Liver (tissue), 8 donors: ENCODE measurements at regions not wholly inside any gene's neighbourhood (a gene's known extent, or its start where the extent isn't known, plus 50 kb on each side); places are given as distances from the start of the nearest gene placed in this dataset.

Experiments used
- DNase-seq: peaks from one replicate; pipeline ENCODE4 v3.0.0-alpha.2; 2017; ENCODE audit warnings: low spot score
- H3K27ac ChIP-seq, 2 donors: one replicate each; pipeline ENCODE4 v1.7.0; 2013; ENCODE audit warnings: inconsistent platforms in 2 of 2, low read length in 2 of 2, control low read depth in 1 of 2, low read depth in 1 of 2, mild to moderate bottlenecking in 1 of 2
- H3K27me3 ChIP-seq, 4 donors: one replicate each; pipeline versions ENCODE4 v1.6.1 to v1.7.0; 2013; ENCODE audit warnings: low read length in 3 of 4, inconsistent platforms in 1 of 4, mild to moderate bottlenecking in 1 of 4, moderate library complexity in 1 of 4; ENCODE audit not compliant: control insufficient read depth in 4 of 4, insufficient read depth in 4 of 4
- H3K36me3 ChIP-seq, 4 donors: one replicate each; pipeline versions ENCODE4 v1.6.1 to v1.7.0; 2013; ENCODE audit warnings: low read length in 3 of 4, mild to moderate bottlenecking in 3 of 4, low read depth in 1 of 4, moderate library complexity in 1 of 4; ENCODE audit not compliant: control insufficient read depth in 4 of 4, insufficient read depth in 3 of 4
- H3K4me1 ChIP-seq, 4 donors: one replicate each; pipeline versions ENCODE4 v1.6.1 to v1.7.0; 2013; ENCODE audit warnings: low read length in 3 of 4, mild to moderate bottlenecking in 3 of 4, moderate library complexity in 1 of 4; ENCODE audit not compliant: control insufficient read depth in 4 of 4, insufficient read depth in 4 of 4
- H3K4me3 ChIP-seq, 3 donors: one replicate each; pipeline versions ENCODE4 v1.6.1 to v1.7.0; 2013; ENCODE audit warnings: low read length in 3 of 3, control low read depth in 1 of 3, low read depth in 1 of 3, mild to moderate bottlenecking in 1 of 3
- H3K9ac ChIP-seq, 2 donors: one replicate each; pipeline ENCODE4 v1.7.0; 2013; ENCODE audit warnings: low read length in 2 of 2, mild to moderate bottlenecking in 2 of 2, moderate library complexity in 2 of 2, control low read depth in 1 of 2, low read depth in 1 of 2
- H3K9me3 ChIP-seq, 4 donors: one replicate each; pipeline versions ENCODE4 v1.6.1 to v1.7.0; 2013; ENCODE audit warnings: low read length in 3 of 4; ENCODE audit not compliant: control insufficient read depth in 4 of 4
- EGR1 ChIP-seq, 2 donors: IDR thresholded peaks; 2 replicates each; pipeline ENCODE4 v1.6.1; 2016 to 2018; ENCODE audit warnings: antibody characterized with exemption in 2 of 2, low read depth in 2 of 2
- FOXA1 ChIP-seq: IDR thresholded peaks from 2 replicates; pipeline ENCODE4 v1.6.1; 2016; ENCODE audit warnings: antibody characterized with exemption
- FOXA2 ChIP-seq: IDR thresholded peaks from 2 replicates; pipeline ENCODE4 v1.6.1; 2016; ENCODE audit warnings: antibody characterized with exemption
- GABPA ChIP-seq, 2 donors: IDR thresholded peaks in 1 of 2; conservative IDR thresholded peaks in 1 of 2; 2 replicates each; pipeline ENCODE4 v1.6.1; 2016; ENCODE audit warnings: antibody characterized with exemption in 2 of 2, mild to moderate bottlenecking in 1 of 2, moderate library complexity in 1 of 2
- HNF4A ChIP-seq, 2 donors: conservative IDR thresholded peaks; 2 replicates each; pipeline ENCODE4 v1.6.1; 2016; ENCODE audit warnings: antibody characterized with exemption in 2 of 2, mild to moderate bottlenecking in 2 of 2
- HNF4G ChIP-seq: IDR thresholded peaks from 2 replicates; pipeline ENCODE4 v1.6.1; 2016; ENCODE audit warnings: antibody characterized with exemption
- JUND ChIP-seq, 2 donors: IDR thresholded peaks; 2 replicates each; pipeline ENCODE4 v1.6.1; 2016; ENCODE audit warnings: antibody characterized with exemption in 2 of 2
- RXRA ChIP-seq, 2 donors: IDR thresholded peaks; 2 replicates each; pipeline ENCODE4 v1.6.1; 2017 to 2018; ENCODE audit warnings: antibody characterized with exemption in 2 of 2, mild to moderate bottlenecking in 1 of 2
- SP1 ChIP-seq: IDR thresholded peaks from 2 replicates; pipeline ENCODE4 v1.6.1; 2018; ENCODE audit warnings: antibody characterized with exemption, mild to moderate bottlenecking
- TAF1 ChIP-seq: conservative IDR thresholded peaks from 2 replicates; pipeline ENCODE4 v1.6.1; 2016; ENCODE audit warnings: antibody characterized with exemption, mild to moderate bottlenecking
- YY1 ChIP-seq: IDR thresholded peaks from 2 replicates; pipeline ENCODE4 v1.6.1; 2016; ENCODE audit warnings: antibody characterized with exemption, mild to moderate bottlenecking
- WGBS: extraction: QIAGEN DNeasy Blood & Tissue Kit; methylation state at CpG from one replicate; pipeline ENCODE4 v1.1.7; 2013; 5-methylcytosine and 5-hydroxymethylcytosine counted together
- TF ChIP-seq, protein P1 (sequence below): IDR thresholded peaks from 2 replicates; pipeline ENCODE4 v1.6.1; 2016; ENCODE audit warnings: antibody characterized with exemption, mild to moderate bottlenecking
- TF ChIP-seq, protein P2 (sequence below): IDR thresholded peaks from 2 replicates; pipeline ENCODE4 v1.6.1; 2016; ENCODE audit warnings: antibody characterized with exemption
- TF ChIP-seq, protein P3 (sequence below): IDR thresholded peaks from 2 replicates; pipeline ENCODE4 v1.6.1; 2016; ENCODE audit warnings: antibody characterized with exemption
- TF ChIP-seq, protein P4 (sequence below): fragments of 150-350 bp; IDR thresholded peaks from 2 replicates; pipeline ENCODE4 v1.5.1; 2017; ENCODE audit warnings: improper control_type of control experiment, low read depth, low read length; ENCODE audit not compliant: missing input control
- TF ChIP-seq, protein P5 (sequence below): IDR thresholded peaks from 2 replicates; pipeline ENCODE4 v1.6.1; 2016; ENCODE audit warnings: antibody characterized with exemption
- donor health status: healthy.
- donor health status: healthy.
- donor health status: healthy.
- donor health status: healthy.
- donor health status: healthy.

DNA sequence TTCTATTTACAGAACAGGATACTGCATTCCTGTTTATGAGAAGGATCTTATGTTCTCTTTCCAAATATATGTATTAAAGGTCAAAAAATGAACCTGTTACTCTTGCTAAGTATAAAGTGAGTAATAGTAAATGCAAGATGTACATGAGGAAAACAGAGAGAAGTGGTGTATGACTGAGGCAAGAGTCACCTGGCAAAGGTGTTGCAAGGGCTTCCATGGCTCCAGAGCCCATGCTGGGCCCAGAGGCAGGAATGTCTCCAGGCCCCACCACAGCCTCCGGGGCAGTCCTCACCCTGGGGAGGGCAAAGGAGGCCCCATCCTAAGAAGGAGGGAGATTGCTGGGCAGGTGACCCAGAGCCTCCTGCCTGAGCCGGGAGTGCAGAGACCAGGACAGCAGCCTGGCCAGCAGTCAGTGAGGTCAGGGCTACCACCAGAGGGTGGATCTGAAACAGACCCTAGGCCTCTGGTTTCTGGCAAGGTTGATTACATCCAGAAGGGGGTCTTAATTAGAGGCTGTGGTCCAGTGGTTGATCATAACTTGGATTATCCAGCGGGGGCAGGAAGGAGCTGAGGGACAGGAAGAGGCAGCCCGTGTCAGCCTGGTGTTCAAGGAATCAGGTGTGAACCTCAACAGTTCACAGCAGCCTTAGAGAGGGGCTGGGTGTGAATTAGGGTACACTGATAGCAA, 57.3 kb upstream of the CPLX2 start:
- H3K27ac ChIP-seq = no peak overlapping the region
- no peak overlapping the region for H3K4me3 ChIP-seq
- TF ChIP-seq, protein P1, sequence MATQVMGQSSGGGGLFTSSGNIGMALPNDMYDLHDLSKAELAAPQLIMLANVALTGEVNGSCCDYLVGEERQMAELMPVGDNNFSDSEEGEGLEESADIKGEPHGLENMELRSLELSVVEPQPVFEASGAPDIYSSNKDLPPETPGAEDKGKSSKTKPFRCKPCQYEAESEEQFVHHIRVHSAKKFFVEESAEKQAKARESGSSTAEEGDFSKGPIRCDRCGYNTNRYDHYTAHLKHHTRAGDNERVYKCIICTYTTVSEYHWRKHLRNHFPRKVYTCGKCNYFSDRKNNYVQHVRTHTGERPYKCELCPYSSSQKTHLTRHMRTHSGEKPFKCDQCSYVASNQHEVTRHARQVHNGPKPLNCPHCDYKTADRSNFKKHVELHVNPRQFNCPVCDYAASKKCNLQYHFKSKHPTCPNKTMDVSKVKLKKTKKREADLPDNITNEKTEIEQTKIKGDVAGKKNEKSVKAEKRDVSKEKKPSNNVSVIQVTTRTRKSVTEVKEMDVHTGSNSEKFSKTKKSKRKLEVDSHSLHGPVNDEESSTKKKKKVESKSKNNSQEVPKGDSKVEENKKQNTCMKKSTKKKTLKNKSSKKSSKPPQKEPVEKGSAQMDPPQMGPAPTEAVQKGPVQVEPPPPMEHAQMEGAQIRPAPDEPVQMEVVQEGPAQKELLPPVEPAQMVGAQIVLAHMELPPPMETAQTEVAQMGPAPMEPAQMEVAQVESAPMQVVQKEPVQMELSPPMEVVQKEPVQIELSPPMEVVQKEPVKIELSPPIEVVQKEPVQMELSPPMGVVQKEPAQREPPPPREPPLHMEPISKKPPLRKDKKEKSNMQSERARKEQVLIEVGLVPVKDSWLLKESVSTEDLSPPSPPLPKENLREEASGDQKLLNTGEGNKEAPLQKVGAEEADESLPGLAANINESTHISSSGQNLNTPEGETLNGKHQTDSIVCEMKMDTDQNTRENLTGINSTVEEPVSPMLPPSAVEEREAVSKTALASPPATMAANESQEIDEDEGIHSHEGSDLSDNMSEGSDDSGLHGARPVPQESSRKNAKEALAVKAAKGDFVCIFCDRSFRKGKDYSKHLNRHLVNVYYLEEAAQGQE = no peak
- TF ChIP-seq RXRA (IDR thresholded peaks at IDR 0.05) (no peak), HNF4G (no peak), EGR1 (IDR thresholded peaks at IDR 0.05; ENCODE audit: low read depth in 2 of 2) (no peak), JUND (IDR thresholded peaks at IDR 0.05) (no peak), TAF1 (no peak), SP1 (no peak), YY1 (no peak), FOXA1 (no peak), HNF4A (conservative IDR thresholded peaks at IDR 0.05) (no peak)
- TF ChIP-seq, protein P2, sequence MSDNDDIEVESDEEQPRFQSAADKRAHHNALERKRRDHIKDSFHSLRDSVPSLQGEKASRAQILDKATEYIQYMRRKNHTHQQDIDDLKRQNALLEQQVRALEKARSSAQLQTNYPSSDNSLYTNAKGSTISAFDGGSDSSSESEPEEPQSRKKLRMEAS = no peak
- TF ChIP-seq, protein P3, sequence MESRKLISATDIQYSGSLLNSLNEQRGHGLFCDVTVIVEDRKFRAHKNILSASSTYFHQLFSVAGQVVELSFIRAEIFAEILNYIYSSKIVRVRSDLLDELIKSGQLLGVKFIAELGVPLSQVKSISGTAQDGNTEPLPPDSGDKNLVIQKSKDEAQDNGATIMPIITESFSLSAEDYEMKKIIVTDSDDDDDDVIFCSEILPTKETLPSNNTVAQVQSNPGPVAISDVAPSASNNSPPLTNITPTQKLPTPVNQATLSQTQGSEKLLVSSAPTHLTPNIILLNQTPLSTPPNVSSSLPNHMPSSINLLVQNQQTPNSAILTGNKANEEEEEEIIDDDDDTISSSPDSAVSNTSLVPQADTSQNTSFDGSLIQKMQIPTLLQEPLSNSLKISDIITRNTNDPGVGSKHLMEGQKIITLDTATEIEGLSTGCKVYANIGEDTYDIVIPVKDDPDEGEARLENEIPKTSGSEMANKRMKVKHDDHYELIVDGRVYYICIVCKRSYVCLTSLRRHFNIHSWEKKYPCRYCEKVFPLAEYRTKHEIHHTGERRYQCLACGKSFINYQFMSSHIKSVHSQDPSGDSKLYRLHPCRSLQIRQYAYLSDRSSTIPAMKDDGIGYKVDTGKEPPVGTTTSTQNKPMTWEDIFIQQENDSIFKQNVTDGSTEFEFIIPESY = no peak
- TF ChIP-seq, protein P4, sequence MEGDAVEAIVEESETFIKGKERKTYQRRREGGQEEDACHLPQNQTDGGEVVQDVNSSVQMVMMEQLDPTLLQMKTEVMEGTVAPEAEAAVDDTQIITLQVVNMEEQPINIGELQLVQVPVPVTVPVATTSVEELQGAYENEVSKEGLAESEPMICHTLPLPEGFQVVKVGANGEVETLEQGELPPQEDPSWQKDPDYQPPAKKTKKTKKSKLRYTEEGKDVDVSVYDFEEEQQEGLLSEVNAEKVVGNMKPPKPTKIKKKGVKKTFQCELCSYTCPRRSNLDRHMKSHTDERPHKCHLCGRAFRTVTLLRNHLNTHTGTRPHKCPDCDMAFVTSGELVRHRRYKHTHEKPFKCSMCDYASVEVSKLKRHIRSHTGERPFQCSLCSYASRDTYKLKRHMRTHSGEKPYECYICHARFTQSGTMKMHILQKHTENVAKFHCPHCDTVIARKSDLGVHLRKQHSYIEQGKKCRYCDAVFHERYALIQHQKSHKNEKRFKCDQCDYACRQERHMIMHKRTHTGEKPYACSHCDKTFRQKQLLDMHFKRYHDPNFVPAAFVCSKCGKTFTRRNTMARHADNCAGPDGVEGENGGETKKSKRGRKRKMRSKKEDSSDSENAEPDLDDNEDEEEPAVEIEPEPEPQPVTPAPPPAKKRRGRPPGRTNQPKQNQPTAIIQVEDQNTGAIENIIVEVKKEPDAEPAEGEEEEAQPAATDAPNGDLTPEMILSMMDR = no peak
- WGBS = 74% methylated on average over 4 of the region's 4 CpGs
- H3K36me3 ChIP-seq = no peaks in the 10 kb centered on the region
- DNase-seq = no peak
- no peak overlapping the region for H3K9ac ChIP-seq
- no peaks in the 10 kb centered on the region for H3K4me1 ChIP-seq
- H3K9me3 ChIP-seq = no peaks in the 10 kb centered on the region
- H3K27me3 ChIP-seq = peaks cover 0 to 7% (median 2%) of the 10 kb centered on the region in 4 donors

DNA sequence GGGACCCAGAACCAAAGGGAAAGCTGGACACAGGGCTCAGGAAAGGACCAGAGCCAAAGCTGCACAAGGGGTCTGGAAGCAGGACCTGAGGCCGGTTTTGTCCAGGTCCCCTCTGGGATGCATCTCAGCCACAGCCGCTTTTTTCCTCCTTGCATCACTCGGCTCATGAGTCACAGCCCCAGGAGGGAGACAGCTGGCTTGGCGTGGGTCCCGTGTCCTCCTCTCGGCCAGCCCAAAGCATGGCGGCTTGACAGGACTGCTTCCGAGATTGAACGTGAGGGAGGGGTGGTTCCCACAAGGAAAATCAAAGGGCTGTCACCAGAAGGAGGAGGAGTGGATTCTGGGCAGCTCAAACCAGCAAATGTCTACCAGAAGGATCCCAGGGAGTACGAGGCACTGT, 56.7 kb upstream of the CPLX2 start:
- Histone ChIP-seq H3K4me1 (no peaks in the 10 kb centered on the region), H3K4me3 (no peak overlapping the region), H3K36me3 (no peaks in the 10 kb centered on the region), H3K9ac (no peak overlapping the region), H3K27me3 (peaks cover 0 to 7% (median 2%) of the 10 kb centered on the region in 4 donors), H3K27ac (no peak overlapping the region), H3K9me3 (no peaks in the 10 kb centered on the region)
- 76% methylated on average over 10 of the region's 10 CpGs for WGBS
- DNase-seq = no peak
- TF ChIP-seq SP1 = no peak
- TF ChIP-seq FOXA1 = no peak
- TF ChIP-seq, protein P3 = no peak
- no peak for TF ChIP-seq RXRA (IDR thresholded peaks at IDR 0.05)
- TF ChIP-seq, protein P5, sequence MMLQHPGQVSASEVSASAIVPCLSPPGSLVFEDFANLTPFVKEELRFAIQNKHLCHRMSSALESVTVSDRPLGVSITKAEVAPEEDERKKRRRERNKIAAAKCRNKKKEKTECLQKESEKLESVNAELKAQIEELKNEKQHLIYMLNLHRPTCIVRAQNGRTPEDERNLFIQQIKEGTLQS = no peak
- no peak for TF ChIP-seq FOXA2
- no peak for TF ChIP-seq EGR1 (IDR thresholded peaks at IDR 0.05; ENCODE audit: low read depth in 2 of 2)
- TF ChIP-seq, protein P2 = no peak
- TF ChIP-seq, protein P4 = no peak
- TF ChIP-seq HNF4A (conservative IDR thresholded peaks at IDR 0.05) = no peak
- no peak for TF ChIP-seq GABPA (IDR thresholded peaks at IDR 0.05 in 1 of 2, conservative IDR thresholded peaks at IDR 0.05 in 1 of 2)
- TF ChIP-seq JUND (IDR thresholded peaks at IDR 0.05) = no peak
